GM19438 (cell line): ENCODE measurements at regions not wholly inside any gene's neighbourhood (a gene's known extent, or its start where the extent isn't known, plus 50 kb on each side); places are given as distances from the start of the nearest gene placed in this dataset.

ENCODE experiments used
- ATAC-seq: cut with Tn5 transposase; IDR thresholded peaks from one replicate; pipeline ENCODE4 v1.9.1; 2021; ENCODE audit warnings: low read depth; ENCODE audit not compliant: unreplicated experiment

DNA sequence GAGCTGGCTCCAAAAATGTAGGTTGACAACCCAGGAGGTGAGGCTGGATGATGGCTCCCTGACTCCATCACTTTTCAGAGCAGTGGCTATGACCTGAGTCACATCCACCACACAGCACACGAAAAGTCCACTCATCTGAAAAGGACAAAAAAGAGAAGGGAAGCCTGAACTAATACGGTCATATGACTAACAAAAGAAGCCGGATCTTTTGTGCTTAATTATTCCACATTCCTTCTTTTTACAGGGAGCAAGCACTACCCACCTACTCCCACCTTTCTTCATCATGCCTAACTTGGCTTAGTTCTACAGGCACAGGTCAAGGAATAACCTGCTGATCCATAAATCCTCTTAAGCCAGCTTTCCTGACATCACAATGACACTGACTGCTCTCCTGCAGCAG lies 601.3 kb upstream of the MIR17HG start:
- ATAC-seq, result no peak

DNA sequence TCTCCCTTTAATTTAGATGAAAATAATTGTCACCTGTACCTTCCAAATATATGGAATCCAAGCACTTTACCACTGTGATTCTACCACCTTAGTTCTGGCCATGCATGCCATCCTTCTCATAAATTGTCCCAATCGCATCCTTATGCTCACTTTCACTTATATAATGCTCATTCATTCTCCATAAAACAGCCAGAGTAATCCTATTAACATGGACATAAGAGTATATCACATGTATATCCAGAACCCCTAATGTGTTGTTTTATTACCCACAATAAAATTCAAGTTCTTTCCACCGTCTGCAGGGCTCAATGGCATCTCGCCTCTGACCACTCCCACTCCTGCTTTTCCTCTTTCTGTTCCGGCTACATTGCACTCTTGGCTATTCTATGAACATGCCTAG lies 597.5 kb upstream of the MIR17HG start:
- ATAC-seq, result no peak

DNA sequence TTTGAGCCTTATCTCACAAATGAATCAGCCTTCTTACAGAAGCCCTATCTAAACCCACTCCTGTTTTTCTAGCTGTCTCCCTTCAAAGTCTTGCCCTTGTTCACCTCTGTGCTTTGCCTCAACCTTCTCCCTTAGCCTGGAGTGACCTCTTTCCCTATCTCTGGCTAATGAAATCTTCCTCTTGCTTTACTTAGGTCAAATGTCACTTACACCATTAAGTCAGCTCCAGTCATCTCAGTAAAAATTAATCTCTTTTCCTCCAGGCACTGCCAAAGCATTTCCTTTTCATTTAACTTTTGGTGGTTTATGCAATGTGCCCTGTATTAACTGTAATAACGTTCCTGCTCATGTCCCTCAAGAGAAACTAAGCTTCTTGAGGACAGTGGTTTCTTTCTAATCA lies 596.5 kb upstream of the MIR17HG start:
- no peak for ATAC-seq

DNA sequence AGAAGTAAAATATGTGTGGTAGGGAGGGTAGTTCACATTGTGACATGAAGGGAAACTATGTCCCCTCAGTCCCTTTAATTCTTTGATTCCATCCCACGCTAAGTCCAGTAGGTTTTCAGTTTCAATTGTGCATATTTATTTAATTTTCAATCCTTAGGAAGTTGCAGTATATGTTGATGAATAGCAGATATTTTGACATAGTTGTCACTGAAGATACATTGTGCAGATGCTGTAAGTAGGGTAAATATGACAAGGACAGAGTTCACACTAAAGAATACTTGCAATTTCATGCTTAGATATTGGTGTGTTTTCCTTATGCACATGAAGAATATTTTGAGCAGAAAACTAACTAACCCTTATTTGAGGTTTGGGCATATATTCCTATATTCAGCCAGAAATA lies 595.4 kb upstream of the MIR17HG start:
- no peak for ATAC-seq

DNA sequence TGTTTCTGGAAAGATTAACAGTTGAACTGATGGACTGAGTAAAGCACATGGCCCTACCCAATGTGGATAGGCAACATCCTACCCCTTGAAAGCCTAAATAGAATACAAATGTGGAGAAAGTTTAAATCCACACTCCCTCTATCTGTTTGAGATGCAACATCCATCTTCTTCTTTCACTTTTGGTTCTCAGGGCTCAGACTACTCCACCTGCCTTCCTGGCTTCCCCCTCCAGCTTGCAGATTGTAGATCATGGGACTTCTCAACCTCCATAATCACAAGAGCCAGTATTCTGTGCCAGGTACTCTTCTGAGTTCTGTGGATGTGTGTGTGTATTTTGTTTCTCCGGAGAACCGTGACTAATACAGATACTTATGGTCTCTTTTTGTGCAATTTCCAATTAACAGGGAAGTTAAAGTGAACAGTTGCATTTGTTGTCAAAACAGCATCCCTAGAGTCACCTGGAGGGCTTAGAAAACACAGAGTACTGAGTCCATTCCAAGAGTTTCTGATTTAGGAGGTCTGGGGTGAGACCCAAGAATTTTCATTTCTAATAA lies 590.3 kb upstream of the MIR17HG start:
- no peak for ATAC-seq

DNA sequence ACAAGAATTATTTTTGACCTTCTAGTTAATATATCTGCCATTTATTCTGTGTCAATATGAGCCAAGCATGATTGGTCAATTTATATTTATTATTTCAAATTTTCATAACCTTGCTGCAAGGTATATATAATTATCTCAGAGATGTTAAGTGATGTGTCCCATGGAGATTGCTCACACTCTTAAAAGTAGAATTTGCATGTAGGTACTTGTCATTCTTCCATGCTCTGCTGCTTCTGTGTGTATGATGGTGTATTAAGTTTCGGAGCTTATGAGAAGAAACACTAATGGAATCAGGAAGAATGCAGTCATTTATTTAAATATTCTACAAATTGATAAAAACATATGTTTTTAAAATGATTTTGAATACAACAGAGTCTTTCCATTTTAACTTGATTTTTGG lies 586.8 kb upstream of the MIR17HG start:
- ATAC-seq, result no peak

DNA sequence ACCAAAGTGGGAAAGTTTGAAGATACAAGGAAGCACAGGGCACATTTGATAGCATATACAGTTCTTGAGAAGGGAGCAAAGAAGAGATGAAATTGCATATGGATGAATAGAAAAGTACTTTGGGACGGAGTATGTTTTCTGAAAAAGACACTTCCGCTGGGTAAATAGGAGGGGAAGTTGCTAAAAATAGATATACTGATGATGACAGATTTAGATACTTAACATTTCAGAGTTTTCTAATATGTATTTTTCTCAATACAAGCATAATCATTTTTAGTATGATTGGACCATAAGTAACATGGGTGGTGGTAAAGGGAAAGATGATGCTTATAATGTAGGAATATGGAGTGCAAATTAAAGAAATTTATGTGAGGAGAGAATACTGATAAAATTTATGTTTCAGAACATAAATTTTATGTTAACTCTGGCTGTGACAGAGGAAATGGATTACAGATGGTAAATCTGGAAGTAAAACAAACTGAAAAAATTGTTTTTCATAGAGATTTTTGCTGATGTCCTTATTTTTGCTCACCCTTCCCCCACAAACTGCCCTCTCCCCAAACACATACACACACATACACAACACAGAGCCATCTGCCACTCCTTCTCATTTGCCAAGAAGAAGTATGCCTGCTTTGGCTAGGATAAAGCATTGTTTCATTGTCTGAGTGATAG lies 583.9 kb upstream of the MIR17HG start:
- no peak for ATAC-seq

DNA sequence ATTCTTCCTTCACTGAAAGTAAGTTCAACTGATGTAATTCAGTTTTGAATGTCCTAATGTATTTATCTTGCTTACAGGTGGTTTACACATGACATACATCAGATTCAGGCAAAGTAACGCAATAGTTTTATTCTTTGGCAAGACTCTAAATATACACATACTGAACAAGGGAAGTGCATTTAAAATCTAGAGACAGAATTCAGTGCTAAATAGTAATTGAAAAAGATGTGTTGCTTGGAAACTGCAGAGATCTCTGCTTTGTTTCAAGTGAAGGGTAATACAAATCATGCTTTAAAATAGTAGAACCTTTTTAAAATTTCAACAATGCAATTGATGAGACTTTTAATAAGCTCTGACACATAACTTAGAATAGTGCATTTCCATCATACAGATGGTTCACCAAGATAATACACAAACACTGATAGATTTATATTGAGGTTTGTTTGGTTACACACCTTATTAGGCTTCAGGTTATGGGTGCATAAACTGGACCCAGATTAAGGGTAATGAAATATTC lies 581.0 kb upstream of the MIR17HG start:
- ATAC-seq, result no peak

DNA sequence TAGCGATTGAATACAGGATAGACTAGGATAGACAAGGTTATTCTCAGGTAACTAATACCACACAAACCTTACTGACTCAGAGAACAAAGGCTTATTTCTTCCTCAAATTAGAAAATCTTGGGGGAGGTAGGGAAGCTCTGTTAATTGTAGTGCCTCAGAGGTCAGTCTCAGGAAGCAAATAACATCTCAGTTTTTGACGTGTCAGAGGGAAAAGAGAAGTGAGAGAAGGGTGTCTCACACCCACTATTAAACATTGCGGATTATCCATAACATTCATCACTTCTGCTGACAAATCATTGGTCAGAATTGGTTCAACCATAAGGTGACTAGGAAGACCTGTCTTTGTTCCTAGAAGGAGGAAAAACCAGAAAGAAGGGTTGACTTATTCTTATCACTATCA lies 579.4 kb upstream of the MIR17HG start:
- no peak for ATAC-seq

DNA sequence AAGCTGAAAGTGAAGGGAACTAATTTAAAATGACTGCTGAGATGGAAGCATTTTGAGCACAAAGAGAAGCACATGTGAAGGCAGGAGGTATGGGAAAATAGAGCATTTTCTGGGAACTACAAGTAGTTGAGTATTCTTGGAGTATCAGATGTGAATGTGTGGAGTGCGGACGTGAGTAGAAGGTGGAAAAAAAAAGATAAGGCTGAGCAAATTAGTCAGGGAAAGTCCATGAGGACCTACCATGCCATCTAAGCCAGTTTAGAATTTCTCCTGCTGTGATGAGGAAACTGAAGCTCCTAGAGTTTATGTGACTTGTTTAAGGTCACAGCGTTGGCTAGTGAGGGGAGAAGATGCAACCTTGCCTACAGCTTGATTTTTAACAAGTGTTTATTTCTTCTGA lies 578.1 kb upstream of the MIR17HG start:
- ATAC-seq, result no peak

DNA sequence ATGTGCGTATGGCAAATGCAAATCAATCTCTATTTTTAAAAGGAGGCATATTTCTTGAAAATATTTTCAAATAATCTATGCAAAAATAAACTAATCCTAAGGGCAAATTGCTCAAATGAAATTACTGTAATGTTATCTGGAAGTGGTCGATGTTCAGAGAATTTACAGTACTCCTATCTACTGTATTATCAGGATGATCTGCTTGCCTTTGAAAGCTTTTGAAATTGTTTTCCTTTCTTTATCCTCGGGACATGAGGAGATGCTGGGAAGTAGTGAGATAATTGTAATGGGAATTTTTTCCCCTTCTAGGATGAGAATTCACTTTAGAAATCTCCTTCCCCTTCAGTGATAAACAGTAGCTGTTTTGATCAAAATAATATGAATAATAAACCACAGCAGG lies 577.2 kb upstream of the MIR17HG start:
- no peak for ATAC-seq

DNA sequence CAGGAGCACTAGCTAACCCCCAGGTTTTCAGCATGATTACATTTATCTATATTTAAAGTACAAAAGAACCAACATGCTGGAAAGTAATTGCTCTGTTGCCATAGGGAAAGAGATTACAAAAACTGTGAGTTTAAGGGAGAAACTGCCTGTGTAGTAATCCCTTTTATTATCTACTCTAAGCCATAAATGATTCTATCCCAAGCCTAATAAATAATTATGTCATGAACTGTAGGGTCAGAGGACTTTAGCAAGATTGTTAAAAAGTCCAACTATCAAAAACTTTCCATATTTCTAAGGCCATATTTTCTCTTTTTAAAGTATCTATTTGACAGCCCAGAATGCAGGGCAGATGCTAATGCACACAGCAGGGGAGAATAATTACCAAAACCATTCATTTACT lies 573.8 kb upstream of the MIR17HG start:
- no peak for ATAC-seq

DNA sequence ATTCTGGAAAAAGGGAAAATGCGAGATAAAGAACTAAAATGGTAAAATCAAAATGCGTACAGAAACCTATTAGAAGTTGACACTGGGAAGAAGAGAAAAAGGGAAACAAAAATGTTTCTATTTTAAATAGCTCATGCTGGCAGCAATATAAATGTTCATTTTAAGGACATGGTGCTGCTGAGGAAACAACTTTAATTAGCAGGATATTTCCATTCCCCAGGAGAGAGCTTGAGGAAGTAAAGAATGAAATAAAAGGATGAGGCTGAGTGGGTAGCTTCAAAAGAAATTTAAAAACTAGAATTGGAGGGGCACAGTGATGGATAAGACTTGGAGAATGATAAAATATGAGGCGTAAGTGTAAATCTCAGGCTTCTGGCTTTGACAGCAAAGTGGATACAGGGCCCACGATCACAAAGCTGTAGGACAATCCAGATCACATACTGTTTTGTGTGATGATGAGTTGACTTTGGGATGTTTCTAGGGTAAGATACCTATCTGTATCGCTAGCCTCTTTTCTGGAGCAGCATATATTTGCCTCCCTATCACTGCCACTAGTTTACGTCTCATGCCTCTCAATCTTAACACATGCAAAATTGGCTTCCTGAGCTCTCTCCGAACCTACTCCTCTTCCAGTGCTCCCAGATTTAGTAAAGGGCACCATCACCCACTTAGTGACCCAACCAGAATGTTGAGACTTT lies 571.3 kb upstream of the MIR17HG start:
- no peak for ATAC-seq

DNA sequence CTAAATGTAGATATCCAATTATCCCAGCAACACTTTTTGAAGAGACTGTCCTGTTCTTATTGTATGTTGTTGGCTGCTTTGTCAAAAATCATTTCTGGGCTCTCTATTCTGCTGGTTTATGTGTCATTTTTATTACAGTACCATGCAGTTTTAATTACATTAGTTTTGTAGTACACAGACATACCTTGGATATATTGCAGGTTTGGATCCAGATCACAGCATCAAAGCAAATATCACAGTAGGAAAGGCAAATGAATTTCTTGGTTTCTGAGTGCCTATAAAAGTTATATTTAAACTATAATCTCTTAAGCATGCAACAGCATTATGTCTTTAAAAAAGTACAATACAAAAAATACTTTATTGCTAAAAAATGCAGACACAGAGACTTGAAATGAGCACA lies 564.2 kb upstream of the MIR17HG start:
- ATAC-seq, result no peak

DNA sequence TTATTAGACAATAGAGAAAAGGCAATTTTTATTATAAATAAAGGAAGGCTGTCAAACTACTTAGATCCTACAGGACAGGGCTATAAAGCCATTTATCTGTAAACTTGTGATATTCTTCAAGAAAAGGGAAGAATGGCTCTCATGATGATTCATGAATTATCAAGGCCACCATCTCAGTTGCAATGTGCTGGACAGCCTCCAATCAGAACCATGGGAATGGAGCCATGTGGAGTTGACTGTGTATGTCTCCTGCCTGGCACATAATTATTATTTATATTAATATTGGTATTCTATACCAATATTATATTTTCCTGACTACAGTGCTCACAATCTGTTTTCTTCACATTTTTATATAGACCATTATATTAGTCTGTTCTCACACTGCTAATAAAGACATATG lies 560.5 kb upstream of the MIR17HG start:
- ATAC-seq, result no peak

DNA sequence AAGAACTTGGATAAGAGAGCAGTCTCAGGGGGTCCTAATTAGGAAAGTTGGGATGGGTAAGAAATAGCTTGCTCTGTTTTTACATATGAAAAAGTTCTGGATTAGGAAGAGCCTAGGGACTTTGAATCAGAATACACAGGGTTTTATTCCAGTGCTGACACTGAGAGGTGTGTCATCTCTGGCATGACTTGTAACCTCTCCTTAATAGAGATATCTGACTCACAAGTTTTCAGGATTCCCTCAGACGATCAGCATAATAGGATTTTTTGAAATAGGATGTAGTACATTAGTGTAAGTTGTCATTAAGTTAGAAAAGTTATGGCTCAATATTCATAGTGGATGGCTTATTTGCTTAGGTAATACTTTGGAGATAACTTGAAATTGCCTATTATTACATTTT lies 555.2 kb upstream of the MIR17HG start:
- ATAC-seq, result no peak

DNA sequence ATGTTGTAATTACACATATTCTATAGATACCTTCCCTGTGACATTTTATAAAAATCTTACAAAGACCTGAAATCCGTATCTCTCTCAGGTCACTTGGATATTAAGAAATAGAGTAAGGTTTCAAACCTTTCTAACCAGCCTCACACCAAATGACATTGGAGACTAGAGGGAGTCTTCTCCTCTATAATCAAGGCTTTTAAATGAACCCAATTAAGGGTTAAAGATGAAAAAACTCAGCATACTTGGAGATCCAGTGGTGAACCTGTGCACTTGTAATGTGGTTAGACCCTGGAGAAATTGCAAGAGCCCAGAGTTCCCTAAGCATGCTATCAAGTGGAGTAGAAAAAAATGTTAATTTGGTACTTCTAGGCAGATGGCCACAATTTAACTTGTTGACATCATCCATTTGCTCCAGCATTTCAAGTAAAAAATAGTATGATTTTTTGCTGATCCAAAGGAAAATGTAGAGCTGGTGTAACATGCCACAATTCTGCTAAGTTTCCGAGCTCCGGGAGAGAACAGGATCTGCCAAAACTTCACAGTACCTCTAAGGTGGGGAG lies 554.1 kb upstream of the MIR17HG start:
- no peak for ATAC-seq

DNA sequence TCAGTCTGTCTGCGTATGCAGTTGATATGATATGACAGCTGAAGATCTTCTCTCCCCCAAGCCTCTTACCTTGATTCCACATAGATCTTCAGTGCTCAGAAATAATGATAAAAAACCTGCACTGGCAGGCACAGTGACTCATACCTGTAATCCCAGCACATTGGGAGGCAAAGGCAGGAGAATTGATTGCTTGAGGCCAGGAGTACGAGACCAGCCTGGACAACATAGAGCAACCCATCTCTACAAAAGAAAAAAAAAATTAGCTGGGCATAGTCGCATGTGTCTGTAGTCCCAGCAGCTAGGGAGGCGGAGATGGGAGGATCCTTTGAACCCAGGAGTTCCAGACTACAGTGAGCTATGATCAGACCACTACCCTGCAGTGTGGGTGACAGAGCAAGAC lies 551.0 kb upstream of the MIR17HG start:
- ATAC-seq, result no peak

DNA sequence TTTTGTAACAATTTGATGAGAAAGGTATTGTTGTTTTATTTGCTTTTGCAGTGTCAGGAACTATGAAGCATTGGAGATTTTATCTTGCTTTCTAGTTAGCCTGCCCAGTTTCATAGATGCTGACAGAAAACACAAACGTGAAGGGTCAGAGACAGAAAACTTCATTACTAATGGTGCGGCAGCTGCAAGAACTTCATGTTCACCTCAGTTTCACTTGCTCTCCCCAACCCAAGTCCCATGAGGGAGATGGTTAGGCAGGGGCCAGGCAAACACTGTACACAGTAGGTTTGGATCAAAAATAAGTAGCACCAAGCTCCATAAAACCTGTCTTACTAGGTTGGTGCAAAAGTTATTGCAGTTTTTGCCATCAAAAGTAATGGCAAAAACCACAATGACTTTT lies 550.2 kb upstream of the MIR17HG start:
- no peak for ATAC-seq

DNA sequence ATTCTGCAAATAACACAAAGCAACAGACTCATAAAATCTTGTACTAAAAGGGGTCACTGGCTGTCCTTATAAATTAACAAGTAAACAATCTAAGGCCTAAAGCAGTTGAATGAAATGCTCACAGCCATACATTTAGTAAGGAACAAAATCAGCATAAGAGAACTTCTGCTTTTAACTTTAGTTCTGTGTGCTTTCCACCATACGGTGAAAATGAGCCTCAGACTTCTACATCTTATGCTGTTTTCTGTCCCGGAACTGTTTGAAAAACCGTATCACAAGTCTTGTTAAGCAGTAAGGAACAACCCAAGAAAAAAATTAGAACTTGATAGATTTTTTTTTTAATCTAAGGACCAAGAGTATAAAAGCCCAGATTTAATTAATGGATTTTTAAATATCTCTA lies 549.1 kb upstream of the MIR17HG start:
- no peak for ATAC-seq

DNA sequence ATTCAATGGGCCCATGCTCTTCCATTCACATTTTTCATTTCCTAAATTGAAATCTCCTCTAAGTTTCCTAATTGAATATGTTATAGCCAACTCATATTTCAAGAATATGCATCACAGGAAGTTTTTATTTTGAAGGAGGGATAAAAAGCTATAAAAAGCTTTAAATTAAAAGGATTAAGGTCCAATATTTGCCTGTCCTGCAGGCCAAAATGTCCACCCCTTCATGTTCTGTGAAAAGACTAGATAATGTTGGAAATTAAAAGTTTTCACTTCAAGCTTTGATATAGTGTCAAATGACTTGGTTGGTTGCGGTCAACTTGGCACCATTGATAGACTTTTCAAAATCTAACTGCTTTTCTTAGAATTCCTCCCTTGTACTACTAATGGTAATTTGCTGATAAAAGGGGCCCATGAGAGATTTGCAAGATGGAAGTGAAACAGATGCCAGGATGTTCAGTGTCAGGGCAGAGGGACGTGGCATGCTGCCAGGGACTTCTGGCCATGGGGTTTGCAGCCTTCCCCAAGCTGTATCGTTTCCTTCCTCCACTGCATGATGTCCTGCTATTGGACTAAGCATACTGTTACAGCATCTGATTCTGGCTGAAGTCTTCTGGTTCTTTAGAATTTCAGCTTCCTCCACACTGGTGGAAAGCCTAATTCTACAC lies 547.3 kb upstream of the MIR17HG start:
- ATAC-seq, result no peak
